ENCODE measurements at regions not wholly inside any gene's neighbourhood (a gene's known extent, or its start where the extent isn't known, plus 50 kb on each side); places are given as distances from the start of the nearest gene placed in this dataset.
"Not testable (repeated sequence)": the region's sequence is repeated elsewhere in the genome, so short reads cannot be mapped to it uniquely, and the experiment has no call there.

DNA sequence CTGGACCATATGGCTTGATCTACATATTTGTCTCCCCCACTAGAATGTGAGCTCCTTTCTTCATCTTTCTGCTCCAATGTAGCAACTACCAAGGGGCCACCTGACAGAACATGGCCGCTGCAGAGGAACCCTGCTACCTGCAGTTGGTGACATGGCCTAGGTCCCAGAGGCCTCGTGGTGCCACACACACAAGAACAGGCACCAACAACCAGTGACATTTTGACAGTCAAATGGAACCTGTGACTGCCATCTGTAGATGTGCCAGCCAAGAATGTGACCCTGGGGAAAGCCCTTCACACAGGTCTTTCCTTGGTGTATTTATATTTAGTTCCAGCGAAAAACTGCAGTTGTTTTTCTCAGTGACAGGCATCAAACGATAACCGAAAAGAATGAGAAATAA, 67.9 kb upstream of the ANKRD1 start:
- Histone ChIP-seq H3K9ac (ENCODE audit: low read length) (no peak overlapping the region), H3K27me3 (ENCODE audit: control insufficient read depth, insufficient read depth, low read length) (no peaks in the 10 kb centered on the region), H3K36me3 (ENCODE audit: control insufficient read depth, low read depth, low read length) (no peaks in the 10 kb centered on the region), H3K4me3 (ENCODE audit: low read length) (no peak overlapping the region), H3K27ac (ENCODE audit: low read length) (no peak overlapping the region), H3K4me1 (ENCODE audit: control insufficient read depth, low read depth, low read length) (no peaks in the 10 kb centered on the region), H3K9me3 (ENCODE audit: control insufficient read depth, low read depth, low read length) (no peaks in the 10 kb centered on the region)

DNA sequence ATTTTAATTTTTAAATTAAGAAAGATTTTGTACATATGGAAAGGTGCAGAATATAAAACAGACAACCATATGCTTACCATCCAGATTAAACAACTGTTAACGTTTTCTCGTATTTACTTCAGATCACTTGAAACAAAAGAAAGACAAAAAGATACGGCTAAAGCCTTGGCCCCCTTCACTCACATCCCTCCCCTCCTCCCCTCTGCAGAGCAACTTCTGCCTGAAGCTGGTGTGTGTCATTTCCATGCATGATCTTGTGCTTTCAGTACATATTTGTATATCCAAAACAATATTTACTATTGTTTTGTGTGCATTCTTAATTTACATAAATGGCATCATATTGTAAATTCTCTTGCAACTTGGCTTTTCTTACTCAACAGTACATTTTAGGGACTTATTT, 68.5 kb upstream of the ANKRD1 start:
- H3K36me3 ChIP-seq (ENCODE audit: control insufficient read depth, low read depth, low read length) = no peaks in the 10 kb centered on the region
- H3K4me1 ChIP-seq (ENCODE audit: control insufficient read depth, low read depth, low read length) = no peaks in the 10 kb centered on the region
- H3K27me3 ChIP-seq (ENCODE audit: control insufficient read depth, insufficient read depth, low read length) = no peaks in the 10 kb centered on the region
- H3K27ac ChIP-seq (ENCODE audit: low read length) = no peak overlapping the region
- no peak overlapping the region for H3K4me3 ChIP-seq (ENCODE audit: low read length)
- no peaks in the 10 kb centered on the region for H3K9me3 ChIP-seq (ENCODE audit: control insufficient read depth, low read depth, low read length)
- no peak overlapping the region for H3K9ac ChIP-seq (ENCODE audit: low read length)

DNA sequence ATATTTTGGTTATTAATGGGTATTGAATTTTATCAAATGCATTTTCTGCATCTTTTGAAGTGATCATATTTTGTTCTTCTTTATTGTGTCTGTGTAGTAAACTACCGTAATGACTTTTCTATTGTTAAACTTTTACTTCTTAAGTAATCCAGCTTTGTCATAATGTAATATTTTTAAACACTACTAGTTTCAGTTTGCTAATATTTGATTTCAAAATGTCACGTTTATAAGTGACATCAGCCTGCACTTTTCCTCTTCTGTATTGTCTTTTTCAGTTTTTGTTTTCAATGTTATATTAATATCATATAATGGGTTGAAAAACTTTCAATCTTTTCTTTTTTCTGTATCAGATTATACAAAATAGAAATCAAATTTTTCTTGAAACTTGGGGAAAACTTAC, 71.6 kb upstream of the ANKRD1 start:
- Histone ChIP-seq H3K4me3 (ENCODE audit: low read length) (no peak overlapping the region), H3K4me1 (ENCODE audit: control insufficient read depth, low read depth, low read length) (no peaks in the 10 kb centered on the region), H3K27me3 (ENCODE audit: control insufficient read depth, insufficient read depth, low read length) (no peaks in the 10 kb centered on the region), H3K9ac (ENCODE audit: low read length) (no peak overlapping the region), H3K27ac (ENCODE audit: low read length) (no peak overlapping the region), H3K9me3 (ENCODE audit: control insufficient read depth, low read depth, low read length) (no peaks in the 10 kb centered on the region), H3K36me3 (ENCODE audit: control insufficient read depth, low read depth, low read length) (no peaks in the 10 kb centered on the region)

DNA sequence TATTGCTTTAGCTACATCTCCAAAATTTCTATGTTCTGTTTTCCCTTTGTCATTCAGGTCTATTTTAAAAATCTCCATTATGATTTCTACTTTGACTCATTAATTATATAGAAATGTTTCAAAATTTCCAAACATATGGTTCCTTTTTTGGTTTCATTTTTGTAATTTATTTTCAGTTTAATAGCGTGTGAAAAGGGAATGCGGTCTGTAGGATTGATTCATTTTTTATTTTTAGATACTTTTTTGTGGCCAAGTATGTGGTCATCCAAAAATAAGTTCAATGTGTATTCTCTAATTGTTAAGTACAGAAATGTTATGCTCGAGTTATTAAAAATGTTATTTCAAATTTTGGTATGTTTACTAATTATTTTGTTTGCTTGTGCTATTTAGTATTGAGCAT, 72.5 kb upstream of the ANKRD1 start:
- no peaks in the 10 kb centered on the region for H3K4me1 ChIP-seq (ENCODE audit: control insufficient read depth, low read depth, low read length)
- H3K4me3 ChIP-seq (ENCODE audit: low read length) = no peak overlapping the region
- no peaks in the 10 kb centered on the region for H3K27me3 ChIP-seq (ENCODE audit: control insufficient read depth, insufficient read depth, low read length)
- no peak overlapping the region for H3K9ac ChIP-seq (ENCODE audit: low read length)
- no peak overlapping the region for H3K27ac ChIP-seq (ENCODE audit: low read length)
- no peaks in the 10 kb centered on the region for H3K9me3 ChIP-seq (ENCODE audit: control insufficient read depth, low read depth, low read length)
- no peaks in the 10 kb centered on the region for H3K36me3 ChIP-seq (ENCODE audit: control insufficient read depth, low read depth, low read length)

DNA sequence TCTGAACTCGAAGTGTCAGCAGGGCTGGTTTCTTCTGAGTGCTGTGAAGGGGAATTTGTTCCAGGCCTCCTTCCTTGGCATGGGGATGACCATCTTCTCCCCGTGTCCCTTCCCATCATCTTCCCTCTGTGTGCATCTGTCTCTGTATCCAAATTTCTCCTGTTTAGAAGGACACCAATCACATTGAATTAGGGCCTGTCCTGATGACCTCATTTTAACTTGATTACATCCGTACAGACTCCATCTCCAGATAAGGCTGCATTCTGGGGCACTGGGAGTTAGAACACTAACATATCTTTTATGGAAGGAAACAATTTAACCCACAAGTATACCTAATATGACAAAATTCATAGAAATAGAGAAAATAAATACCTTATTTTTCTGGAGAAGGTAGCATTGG, 76.8 kb upstream of the ANKRD1 start:
- Histone ChIP-seq H3K36me3 (ENCODE audit: control insufficient read depth, low read depth, low read length) (no peaks in the 10 kb centered on the region), H3K4me1 (ENCODE audit: control insufficient read depth, low read depth, low read length) (no peaks in the 10 kb centered on the region)

DNA sequence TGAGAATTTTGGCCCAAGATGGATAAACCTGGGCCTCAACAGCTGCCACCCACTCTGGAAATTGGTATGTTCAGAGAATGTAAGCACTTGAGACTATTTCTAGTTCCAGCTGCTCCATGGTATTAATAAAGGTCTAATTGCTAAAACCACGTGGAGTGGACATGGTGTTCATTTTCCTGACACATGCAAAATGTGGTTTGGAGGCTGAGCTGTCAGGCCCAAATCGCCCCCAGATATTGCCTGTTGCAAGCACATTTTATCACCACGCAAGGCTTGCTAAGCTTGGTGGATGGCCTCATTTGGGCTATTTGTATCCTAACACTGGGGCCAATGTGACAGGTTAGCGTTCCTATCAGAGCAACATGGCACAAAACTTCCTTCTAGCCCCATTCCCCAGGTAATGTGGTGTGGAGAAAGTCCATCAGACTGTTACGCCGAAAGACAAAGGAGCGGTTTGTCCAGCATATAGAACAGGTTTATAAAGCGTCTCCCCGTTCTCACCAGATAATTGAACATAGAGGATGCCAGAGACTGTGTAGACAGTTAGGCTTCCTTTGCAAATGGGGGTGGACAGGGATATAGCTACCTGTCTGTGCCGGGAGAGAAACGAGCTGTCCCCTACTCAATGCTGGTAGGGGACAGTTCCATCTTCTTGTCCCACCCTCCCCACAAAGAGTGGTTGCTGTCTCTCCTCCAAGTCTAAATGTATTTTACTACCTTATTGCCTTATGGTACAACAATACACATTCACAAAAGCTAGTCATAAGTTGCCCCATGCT, 78.0 kb upstream of the ANKRD1 start:
- Histone ChIP-seq H3K27me3 (ENCODE audit: control insufficient read depth, insufficient read depth, low read length) (no peaks in the 10 kb centered on the region), H3K4me1 (ENCODE audit: control insufficient read depth, low read depth, low read length) (no peaks in the 10 kb centered on the region), H3K4me3 (ENCODE audit: low read length) (no peak overlapping the region), H3K9me3 (ENCODE audit: control insufficient read depth, low read depth, low read length) (no peaks in the 10 kb centered on the region), H3K27ac (ENCODE audit: low read length) (no peak overlapping the region), H3K9ac (ENCODE audit: low read length) (no peak overlapping the region), H3K36me3 (ENCODE audit: control insufficient read depth, low read depth, low read length) (no peaks in the 10 kb centered on the region)

More for the DNA sequence above, 76.8 kb upstream of the ANKRD1 start:
- H3K27ac ChIP-seq (ENCODE audit: low read length) = no peak overlapping the region
- no peak overlapping the region for H3K9ac ChIP-seq (ENCODE audit: low read length)
- no peaks in the 10 kb centered on the region for H3K27me3 ChIP-seq (ENCODE audit: control insufficient read depth, insufficient read depth, low read length)
- H3K9me3 ChIP-seq (ENCODE audit: control insufficient read depth, low read depth, low read length) = no peaks in the 10 kb centered on the region
- no peak overlapping the region for H3K4me3 ChIP-seq (ENCODE audit: low read length)

DNA sequence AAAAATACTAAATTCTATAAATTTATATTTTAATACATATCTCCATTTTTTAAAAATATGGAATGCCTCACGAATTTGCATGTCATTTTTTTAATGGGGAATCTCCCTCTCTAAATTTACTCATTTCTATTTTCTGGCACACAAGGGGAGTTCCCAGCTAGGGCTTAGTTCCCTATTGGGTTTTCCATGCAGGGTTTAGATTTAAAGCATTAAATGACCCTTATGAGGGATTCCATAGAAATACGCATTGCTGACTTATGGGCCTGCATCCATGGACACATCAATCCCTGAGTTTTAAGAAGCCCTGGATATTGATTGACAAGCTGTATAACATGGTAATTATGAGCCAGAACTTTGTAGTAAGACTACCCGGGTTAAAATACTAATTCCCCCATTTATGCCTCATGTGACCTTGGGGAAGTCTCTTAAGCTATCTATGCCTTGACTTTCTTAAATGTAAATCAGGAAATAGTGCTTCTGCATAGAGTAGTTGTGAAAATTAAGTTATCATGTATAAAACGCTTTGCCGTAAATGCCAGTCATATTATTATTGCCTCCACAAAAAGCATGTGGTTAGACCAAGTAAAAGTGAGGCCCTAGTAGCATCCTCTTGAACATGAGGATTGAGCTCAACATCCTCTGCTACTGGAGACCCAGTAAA, 78.8 kb upstream of the ANKRD1 start:
- Histone ChIP-seq H3K4me1 (ENCODE audit: control insufficient read depth, low read depth, low read length) (no peaks in the 10 kb centered on the region), H3K36me3 (ENCODE audit: control insufficient read depth, low read depth, low read length) (no peaks in the 10 kb centered on the region), H3K4me3 (ENCODE audit: low read length) (no peak overlapping the region), H3K9ac (ENCODE audit: low read length) (no peak overlapping the region), H3K9me3 (ENCODE audit: control insufficient read depth, low read depth, low read length) (no peaks in the 10 kb centered on the region), H3K27me3 (ENCODE audit: control insufficient read depth, insufficient read depth, low read length) (no peaks in the 10 kb centered on the region), H3K27ac (ENCODE audit: low read length) (no peak overlapping the region)

DNA sequence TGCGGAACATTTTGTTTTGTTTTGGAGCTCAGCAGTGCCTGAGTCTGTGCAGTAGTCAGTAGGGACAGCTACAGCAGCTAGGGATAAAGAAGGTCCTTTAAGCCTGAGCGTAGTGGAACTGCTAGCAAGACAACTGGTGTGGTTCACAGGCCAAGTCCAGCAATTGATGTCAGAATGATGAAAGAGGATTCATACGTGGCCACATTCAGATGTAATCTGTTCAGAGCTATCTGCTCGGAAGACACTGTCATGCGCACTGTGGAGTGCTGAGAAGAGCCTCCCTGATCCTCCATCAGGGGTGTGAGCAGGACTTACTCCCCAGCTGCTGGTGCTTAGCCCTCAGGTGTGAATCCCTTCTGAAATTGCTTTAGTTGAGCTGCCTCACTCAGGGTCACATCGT, 79.6 kb upstream of the ANKRD1 start:
- no peak overlapping the region for H3K27ac ChIP-seq (ENCODE audit: low read length)
- no peaks in the 10 kb centered on the region for H3K27me3 ChIP-seq (ENCODE audit: control insufficient read depth, insufficient read depth, low read length)
- H3K4me1 ChIP-seq (ENCODE audit: control insufficient read depth, low read depth, low read length) = no peaks in the 10 kb centered on the region
- H3K9me3 ChIP-seq (ENCODE audit: control insufficient read depth, low read depth, low read length) = no peaks in the 10 kb centered on the region
- no peak overlapping the region for H3K4me3 ChIP-seq (ENCODE audit: low read length)
- H3K36me3 ChIP-seq (ENCODE audit: control insufficient read depth, low read depth, low read length) = no peaks in the 10 kb centered on the region
- H3K9ac ChIP-seq (ENCODE audit: low read length) = no peak overlapping the region

DNA sequence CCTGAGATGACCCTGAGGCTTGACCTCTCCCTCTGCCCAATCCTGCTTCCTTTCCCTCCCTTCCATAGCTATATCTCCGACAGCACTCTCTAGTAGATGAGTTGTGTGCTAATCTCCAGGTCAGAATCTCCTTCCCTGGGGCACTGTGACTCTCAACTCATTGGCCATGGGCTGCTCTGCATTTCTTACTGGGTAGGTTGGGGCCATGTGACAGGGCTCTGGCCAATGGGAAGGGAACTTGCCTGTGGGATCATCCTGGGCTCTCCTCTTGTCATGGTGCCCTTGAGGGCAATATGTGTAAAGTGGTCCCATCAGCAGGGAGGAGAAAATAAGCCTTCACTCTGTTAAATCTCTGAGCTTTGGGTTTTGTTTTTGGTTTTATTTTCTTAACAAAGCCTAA, 80.1 kb upstream of the ANKRD1 start:
- Histone ChIP-seq H3K4me1 (ENCODE audit: control insufficient read depth, low read depth, low read length) (no peaks in the 10 kb centered on the region), H3K36me3 (ENCODE audit: control insufficient read depth, low read depth, low read length) (no peaks in the 10 kb centered on the region), H3K4me3 (ENCODE audit: low read length) (no peak overlapping the region), H3K27me3 (ENCODE audit: control insufficient read depth, insufficient read depth, low read length) (no peaks in the 10 kb centered on the region), H3K9ac (ENCODE audit: low read length) (no peak overlapping the region), H3K27ac (ENCODE audit: low read length) (no peak overlapping the region), H3K9me3 (ENCODE audit: control insufficient read depth, low read depth, low read length) (no peaks in the 10 kb centered on the region)

DNA sequence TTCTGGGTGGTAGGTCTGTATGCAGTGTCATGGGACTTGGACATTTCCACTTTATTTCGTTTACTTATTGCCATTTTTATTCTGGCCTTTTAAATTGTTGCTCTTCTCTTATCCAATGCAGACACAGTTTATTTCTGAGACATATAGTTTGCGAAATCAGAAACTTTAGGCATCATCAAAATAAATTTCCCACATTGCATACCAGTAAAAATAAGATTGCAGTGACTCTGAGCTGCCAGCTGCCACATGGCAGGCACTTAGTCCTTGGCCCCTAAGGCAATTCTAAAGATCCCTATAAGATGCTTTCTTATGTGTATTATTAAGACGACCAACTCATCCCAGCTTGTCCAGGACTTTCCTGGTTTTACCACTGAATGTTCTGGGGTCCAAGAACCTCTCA, 81.8 kb upstream of the ANKRD1 start:
- Histone ChIP-seq H3K9me3 (ENCODE audit: control insufficient read depth, low read depth, low read length) (no peaks in the 10 kb centered on the region), H3K4me1 (ENCODE audit: control insufficient read depth, low read depth, low read length) (no peaks in the 10 kb centered on the region), H3K27ac (ENCODE audit: low read length) (no peak overlapping the region), H3K4me3 (ENCODE audit: low read length) (no peak overlapping the region), H3K27me3 (ENCODE audit: control insufficient read depth, insufficient read depth, low read length) (no peaks in the 10 kb centered on the region), H3K9ac (ENCODE audit: low read length) (no peak overlapping the region), H3K36me3 (ENCODE audit: control insufficient read depth, low read depth, low read length) (no peaks in the 10 kb centered on the region)

DNA sequence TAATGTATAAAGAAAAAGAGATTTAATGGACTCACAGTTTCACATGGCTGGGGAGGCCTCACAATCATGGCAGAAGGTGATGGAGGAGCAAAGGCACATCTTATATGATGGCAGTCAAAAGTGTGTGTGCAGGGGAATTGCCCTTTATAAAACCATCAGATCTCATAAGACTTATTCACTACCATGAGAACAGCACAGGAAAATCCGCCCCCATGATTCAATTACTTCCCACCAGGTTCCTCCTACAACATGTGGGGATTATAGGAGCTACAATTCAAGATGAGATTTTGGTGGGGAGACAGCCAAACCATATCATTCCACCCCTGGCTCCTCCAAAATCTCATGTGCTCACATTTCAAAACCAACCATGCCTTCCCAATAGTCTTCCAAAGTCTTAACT, 82.5 kb upstream of the ANKRD1 start:
- H3K36me3 ChIP-seq (ENCODE audit: control insufficient read depth, low read depth, low read length); H3K4me1 ChIP-seq (ENCODE audit: control insufficient read depth, low read depth, low read length); H3K27me3 ChIP-seq (ENCODE audit: control insufficient read depth, insufficient read depth, low read length); H3K27ac ChIP-seq (ENCODE audit: low read length); H3K4me3 ChIP-seq (ENCODE audit: low read length); H3K9me3 ChIP-seq (ENCODE audit: control insufficient read depth, low read depth, low read length); H3K9ac ChIP-seq (ENCODE audit: low read length): not testable (repeated sequence)

DNA sequence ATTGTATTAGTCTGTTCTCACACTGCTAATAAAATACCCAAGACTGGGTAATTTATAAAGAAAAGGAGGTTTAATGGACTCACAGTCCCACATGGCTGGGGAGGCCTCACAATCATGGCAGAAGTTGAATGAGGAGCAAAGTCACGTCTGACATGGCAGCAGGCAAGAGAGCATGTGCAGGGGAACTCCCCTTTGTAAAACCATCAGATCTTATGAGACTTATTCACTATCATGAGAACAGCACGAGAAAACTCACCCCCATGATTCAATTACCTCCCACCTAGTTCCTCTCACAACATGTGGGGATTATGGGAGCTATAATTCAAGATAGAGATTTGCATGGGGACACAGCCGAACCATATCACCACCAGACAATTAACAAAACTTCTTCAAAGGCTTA, 84.4 kb upstream of the ANKRD1 start:
- H3K27me3 ChIP-seq (ENCODE audit: control insufficient read depth, insufficient read depth, low read length); H3K36me3 ChIP-seq (ENCODE audit: control insufficient read depth, low read depth, low read length); H3K9me3 ChIP-seq (ENCODE audit: control insufficient read depth, low read depth, low read length); H3K27ac ChIP-seq (ENCODE audit: low read length); H3K9ac ChIP-seq (ENCODE audit: low read length); H3K4me3 ChIP-seq (ENCODE audit: low read length); H3K4me1 ChIP-seq (ENCODE audit: control insufficient read depth, low read depth, low read length): not testable (repeated sequence)

Data from iPS-18a (cell line).